ENCODE measurements at regions not wholly inside any gene's neighbourhood (a gene's known extent, or its start where the extent isn't known, plus 50 kb on each side); places are given as distances from the start of the nearest gene placed in this dataset.

GRCh38 chrX:17323397-17323796 lies 51.6 kb upstream of the NHS start:
- Mint-ChIP-seq H3K9me3 (ENCODE audit: low read depth, unreplicated experiment) (no peaks in the 10 kb centered on the region), H3K4me3 (ENCODE audit: low read depth, unreplicated experiment) (no peak overlapping the region), H3K27me3 (ENCODE audit: unreplicated experiment) (no peaks in the 10 kb centered on the region), H3K4me1 (ENCODE audit: low read depth, unreplicated experiment) (no peaks in the 10 kb centered on the region), H3K27ac (ENCODE audit: unreplicated experiment) (no peak overlapping the region), H3K36me3 (ENCODE audit: insufficient read depth, unreplicated experiment) (no peaks in the 10 kb centered on the region)
- BruUV-seq (replicated peaks): no TSS peak
- no peak for DNase-seq
- TF ChIP-seq, protein P1, sequence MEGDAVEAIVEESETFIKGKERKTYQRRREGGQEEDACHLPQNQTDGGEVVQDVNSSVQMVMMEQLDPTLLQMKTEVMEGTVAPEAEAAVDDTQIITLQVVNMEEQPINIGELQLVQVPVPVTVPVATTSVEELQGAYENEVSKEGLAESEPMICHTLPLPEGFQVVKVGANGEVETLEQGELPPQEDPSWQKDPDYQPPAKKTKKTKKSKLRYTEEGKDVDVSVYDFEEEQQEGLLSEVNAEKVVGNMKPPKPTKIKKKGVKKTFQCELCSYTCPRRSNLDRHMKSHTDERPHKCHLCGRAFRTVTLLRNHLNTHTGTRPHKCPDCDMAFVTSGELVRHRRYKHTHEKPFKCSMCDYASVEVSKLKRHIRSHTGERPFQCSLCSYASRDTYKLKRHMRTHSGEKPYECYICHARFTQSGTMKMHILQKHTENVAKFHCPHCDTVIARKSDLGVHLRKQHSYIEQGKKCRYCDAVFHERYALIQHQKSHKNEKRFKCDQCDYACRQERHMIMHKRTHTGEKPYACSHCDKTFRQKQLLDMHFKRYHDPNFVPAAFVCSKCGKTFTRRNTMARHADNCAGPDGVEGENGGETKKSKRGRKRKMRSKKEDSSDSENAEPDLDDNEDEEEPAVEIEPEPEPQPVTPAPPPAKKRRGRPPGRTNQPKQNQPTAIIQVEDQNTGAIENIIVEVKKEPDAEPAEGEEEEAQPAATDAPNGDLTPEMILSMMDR (IDR thresholded peaks at IDR 0.05; ENCODE audit: unreplicated experiment): no peak
- CTCF ChIA-PET: no interaction called here
- intact Hi-C loops (cut with micrococcal nuclease; ENCODE audit: unreplicated experiment): loop anchor here (2.0 kb wide), 1 partner anchor 81 kb away; no protein-coding TSS in a partner anchor
